Liver (tissue), 8 donors: ENCODE measurements at regions not wholly inside any gene's neighbourhood (a gene's known extent, or its start where the extent isn't known, plus 50 kb on each side); places are given as distances from the start of the nearest gene placed in this dataset.
"Not testable (repeated sequence)": the region's sequence is repeated elsewhere in the genome, so short reads cannot be mapped to it uniquely, and the experiment has no call there.

Source experiments
- DNase-seq: peaks from one replicate; pipeline ENCODE4 v3.0.0-alpha.2; 2017; ENCODE audit warnings: low spot score
- H3K27ac ChIP-seq, 2 donors: one replicate each; pipeline ENCODE4 v1.7.0; 2013; ENCODE audit warnings: inconsistent platforms in 2 of 2, low read length in 2 of 2, control low read depth in 1 of 2, low read depth in 1 of 2, mild to moderate bottlenecking in 1 of 2
- H3K27me3 ChIP-seq, 4 donors: one replicate each; pipeline versions ENCODE4 v1.6.1 to v1.7.0; 2013; ENCODE audit warnings: low read length in 3 of 4, inconsistent platforms in 1 of 4, mild to moderate bottlenecking in 1 of 4, moderate library complexity in 1 of 4; ENCODE audit not compliant: control insufficient read depth in 4 of 4, insufficient read depth in 4 of 4
- H3K36me3 ChIP-seq, 4 donors: one replicate each; pipeline versions ENCODE4 v1.6.1 to v1.7.0; 2013; ENCODE audit warnings: low read length in 3 of 4, mild to moderate bottlenecking in 3 of 4, low read depth in 1 of 4, moderate library complexity in 1 of 4; ENCODE audit not compliant: control insufficient read depth in 4 of 4, insufficient read depth in 3 of 4
- H3K4me1 ChIP-seq, 4 donors: one replicate each; pipeline versions ENCODE4 v1.6.1 to v1.7.0; 2013; ENCODE audit warnings: low read length in 3 of 4, mild to moderate bottlenecking in 3 of 4, moderate library complexity in 1 of 4; ENCODE audit not compliant: control insufficient read depth in 4 of 4, insufficient read depth in 4 of 4
- H3K4me3 ChIP-seq, 3 donors: one replicate each; pipeline versions ENCODE4 v1.6.1 to v1.7.0; 2013; ENCODE audit warnings: low read length in 3 of 3, control low read depth in 1 of 3, low read depth in 1 of 3, mild to moderate bottlenecking in 1 of 3
- H3K9ac ChIP-seq, 2 donors: one replicate each; pipeline ENCODE4 v1.7.0; 2013; ENCODE audit warnings: low read length in 2 of 2, mild to moderate bottlenecking in 2 of 2, moderate library complexity in 2 of 2, control low read depth in 1 of 2, low read depth in 1 of 2
- H3K9me3 ChIP-seq, 4 donors: one replicate each; pipeline versions ENCODE4 v1.6.1 to v1.7.0; 2013; ENCODE audit warnings: low read length in 3 of 4; ENCODE audit not compliant: control insufficient read depth in 4 of 4
- EGR1 ChIP-seq, 2 donors: IDR thresholded peaks; 2 replicates each; pipeline ENCODE4 v1.6.1; 2016 to 2018; ENCODE audit warnings: antibody characterized with exemption in 2 of 2, low read depth in 2 of 2
- FOXA1 ChIP-seq: IDR thresholded peaks from 2 replicates; pipeline ENCODE4 v1.6.1; 2016; ENCODE audit warnings: antibody characterized with exemption
- GABPA ChIP-seq, 2 donors: IDR thresholded peaks in 1 of 2; conservative IDR thresholded peaks in 1 of 2; 2 replicates each; pipeline ENCODE4 v1.6.1; 2016; ENCODE audit warnings: antibody characterized with exemption in 2 of 2, mild to moderate bottlenecking in 1 of 2, moderate library complexity in 1 of 2
- JUND ChIP-seq, 2 donors: IDR thresholded peaks; 2 replicates each; pipeline ENCODE4 v1.6.1; 2016; ENCODE audit warnings: antibody characterized with exemption in 2 of 2
- NR2F2 ChIP-seq: IDR thresholded peaks from 2 replicates; pipeline ENCODE4 v1.6.1; 2016; ENCODE audit warnings: antibody characterized with exemption
- SP1 ChIP-seq: IDR thresholded peaks from 2 replicates; pipeline ENCODE4 v1.6.1; 2018; ENCODE audit warnings: antibody characterized with exemption, mild to moderate bottlenecking
- YY1 ChIP-seq: IDR thresholded peaks from 2 replicates; pipeline ENCODE4 v1.6.1; 2016; ENCODE audit warnings: antibody characterized with exemption, mild to moderate bottlenecking
- WGBS: extraction: QIAGEN DNeasy Blood & Tissue Kit; methylation state at CpG from one replicate; pipeline ENCODE4 v1.1.7; 2013; 5-methylcytosine and 5-hydroxymethylcytosine counted together
- TF ChIP-seq, protein P1 (sequence below): IDR thresholded peaks from 2 replicates; pipeline ENCODE4 v1.6.1; 2016; ENCODE audit warnings: antibody characterized with exemption
- TF ChIP-seq, protein P2 (sequence below): IDR thresholded peaks from 2 replicates; pipeline ENCODE4 v1.6.1; 2016; ENCODE audit warnings: antibody characterized with exemption, mild to moderate bottlenecking
- TF ChIP-seq, protein P3 (sequence below): IDR thresholded peaks from 2 replicates; pipeline ENCODE4 v1.6.1; 2016; ENCODE audit warnings: antibody characterized with exemption
- TF ChIP-seq, protein P4 (sequence below): fragments of 150-350 bp; IDR thresholded peaks from 2 replicates; pipeline ENCODE4 v1.5.1; 2017; ENCODE audit warnings: improper control_type of control experiment, low read depth, low read length; ENCODE audit not compliant: missing input control
- donor health status: healthy.
- donor health status: healthy.
- donor health status: healthy.
- donor health status: healthy.
- donor health status: healthy.

DNA sequence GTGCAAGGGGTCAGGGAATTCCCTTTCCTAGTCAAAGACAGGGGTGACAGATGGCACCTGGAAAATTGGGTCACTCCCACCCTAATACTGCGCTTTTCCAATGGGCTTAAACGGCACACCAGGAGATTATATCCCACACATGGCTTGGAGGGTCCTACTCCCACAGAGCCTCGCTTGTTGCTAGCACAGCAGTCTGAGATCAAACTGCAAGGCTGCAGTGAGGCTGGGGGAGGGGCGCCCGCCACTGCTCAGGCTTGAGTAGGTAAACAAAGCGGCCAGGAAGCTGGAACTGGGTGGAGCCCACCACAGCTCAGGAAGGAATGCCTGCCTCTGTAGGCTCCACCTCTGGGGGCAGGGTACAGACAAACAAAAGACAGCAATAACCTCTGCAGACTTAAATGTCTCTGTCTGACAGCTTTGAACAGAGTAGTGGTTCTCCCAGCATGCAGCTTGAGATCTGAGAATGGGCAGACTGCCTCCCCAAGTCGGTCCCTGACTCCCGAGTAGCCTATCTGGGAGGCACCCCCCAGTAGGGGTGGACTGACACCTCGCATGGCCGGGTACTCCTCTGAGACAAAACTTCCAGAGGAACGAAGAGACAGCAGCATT is 1388.7 kb upstream of the EYS start:
- H3K4me1 ChIP-seq, H3K27me3 ChIP-seq, H3K4me3 ChIP-seq, H3K9me3 ChIP-seq, H3K9ac ChIP-seq, DNase-seq, H3K27ac ChIP-seq, H3K36me3 ChIP-seq: not testable (repeated sequence)
- WGBS: 80% methylated on average over 11 of the region's 11 CpGs

DNA sequence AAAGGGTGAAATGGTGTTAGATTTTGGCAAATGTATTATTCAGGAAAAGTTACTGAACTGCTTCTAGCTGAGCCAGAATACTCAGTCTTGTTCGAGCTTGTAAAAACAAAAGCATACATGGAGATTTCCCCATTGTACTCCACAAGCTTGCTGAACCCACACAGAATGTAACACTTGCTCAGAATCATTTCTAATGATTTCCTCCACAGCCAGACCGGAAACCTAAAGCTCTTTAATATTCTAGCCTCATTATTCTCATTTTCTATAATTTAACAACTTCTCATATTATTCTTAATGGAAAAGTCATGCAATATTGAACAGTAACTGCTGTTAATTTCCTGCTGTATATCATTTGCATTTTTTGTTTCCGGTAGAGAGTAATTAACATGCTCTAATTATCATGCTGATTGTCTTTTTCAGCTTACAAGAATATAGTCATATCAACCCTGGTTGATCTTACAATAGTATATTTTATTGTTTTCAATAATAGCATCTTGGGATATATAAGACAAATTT is 1387.5 kb upstream of the EYS start:
- 53% methylated on average over 3 of the region's 3 CpGs for WGBS

DNA sequence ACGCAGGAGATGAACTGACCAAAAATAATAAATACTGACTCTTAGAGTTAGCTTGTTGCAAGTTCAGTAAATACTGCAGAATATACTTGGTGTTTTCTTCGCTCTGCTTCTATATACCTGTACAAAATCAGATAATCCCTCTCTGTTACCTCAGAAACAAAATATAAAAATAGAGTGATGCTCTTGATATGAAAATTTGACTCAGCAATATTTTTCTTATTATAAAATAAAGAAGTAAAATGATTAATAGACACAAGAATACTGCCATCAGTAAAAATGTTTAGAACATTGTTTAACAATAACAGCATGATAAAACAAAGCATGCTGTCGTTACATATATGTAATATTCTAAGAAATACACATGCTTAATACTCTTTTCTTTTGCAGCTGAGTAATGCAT is 1366.9 kb upstream of the EYS start:
- Histone ChIP-seq H3K9me3 (no peaks in the 10 kb centered on the region), H3K27me3 (no peaks in the 10 kb centered on the region), H3K27ac (no peak overlapping the region), H3K4me1 (no peaks in the 10 kb centered on the region), H3K36me3 (no peaks in the 10 kb centered on the region), H3K4me3 (no peak overlapping the region), H3K9ac (no peak overlapping the region)
- WGBS: 71% methylated on average over 3 of the region's 3 CpGs
- DNase-seq: no peak
- TF ChIP-seq NR2F2 (no peak), EGR1 (IDR thresholded peaks at IDR 0.05; ENCODE audit: low read depth in 2 of 2) (no peak), GABPA (IDR thresholded peaks at IDR 0.05 in 1 of 2, conservative IDR thresholded peaks at IDR 0.05 in 1 of 2) (no peak)
- TF ChIP-seq, protein P1, sequence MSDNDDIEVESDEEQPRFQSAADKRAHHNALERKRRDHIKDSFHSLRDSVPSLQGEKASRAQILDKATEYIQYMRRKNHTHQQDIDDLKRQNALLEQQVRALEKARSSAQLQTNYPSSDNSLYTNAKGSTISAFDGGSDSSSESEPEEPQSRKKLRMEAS: no peak
- TF ChIP-seq, protein P2, sequence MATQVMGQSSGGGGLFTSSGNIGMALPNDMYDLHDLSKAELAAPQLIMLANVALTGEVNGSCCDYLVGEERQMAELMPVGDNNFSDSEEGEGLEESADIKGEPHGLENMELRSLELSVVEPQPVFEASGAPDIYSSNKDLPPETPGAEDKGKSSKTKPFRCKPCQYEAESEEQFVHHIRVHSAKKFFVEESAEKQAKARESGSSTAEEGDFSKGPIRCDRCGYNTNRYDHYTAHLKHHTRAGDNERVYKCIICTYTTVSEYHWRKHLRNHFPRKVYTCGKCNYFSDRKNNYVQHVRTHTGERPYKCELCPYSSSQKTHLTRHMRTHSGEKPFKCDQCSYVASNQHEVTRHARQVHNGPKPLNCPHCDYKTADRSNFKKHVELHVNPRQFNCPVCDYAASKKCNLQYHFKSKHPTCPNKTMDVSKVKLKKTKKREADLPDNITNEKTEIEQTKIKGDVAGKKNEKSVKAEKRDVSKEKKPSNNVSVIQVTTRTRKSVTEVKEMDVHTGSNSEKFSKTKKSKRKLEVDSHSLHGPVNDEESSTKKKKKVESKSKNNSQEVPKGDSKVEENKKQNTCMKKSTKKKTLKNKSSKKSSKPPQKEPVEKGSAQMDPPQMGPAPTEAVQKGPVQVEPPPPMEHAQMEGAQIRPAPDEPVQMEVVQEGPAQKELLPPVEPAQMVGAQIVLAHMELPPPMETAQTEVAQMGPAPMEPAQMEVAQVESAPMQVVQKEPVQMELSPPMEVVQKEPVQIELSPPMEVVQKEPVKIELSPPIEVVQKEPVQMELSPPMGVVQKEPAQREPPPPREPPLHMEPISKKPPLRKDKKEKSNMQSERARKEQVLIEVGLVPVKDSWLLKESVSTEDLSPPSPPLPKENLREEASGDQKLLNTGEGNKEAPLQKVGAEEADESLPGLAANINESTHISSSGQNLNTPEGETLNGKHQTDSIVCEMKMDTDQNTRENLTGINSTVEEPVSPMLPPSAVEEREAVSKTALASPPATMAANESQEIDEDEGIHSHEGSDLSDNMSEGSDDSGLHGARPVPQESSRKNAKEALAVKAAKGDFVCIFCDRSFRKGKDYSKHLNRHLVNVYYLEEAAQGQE: no peak

More for the DNA sequence above, 1387.5 kb upstream of the EYS start:
- H3K9me3 ChIP-seq: no peaks in the 10 kb centered on the region
- H3K4me3 ChIP-seq: no peak overlapping the region
- no peak overlapping the region for H3K9ac ChIP-seq
- DNase-seq: no peak
- H3K4me1 ChIP-seq: no peaks in the 10 kb centered on the region
- TF ChIP-seq, protein P2: no peak
- no peak for TF ChIP-seq YY1
- TF ChIP-seq, protein P3, sequence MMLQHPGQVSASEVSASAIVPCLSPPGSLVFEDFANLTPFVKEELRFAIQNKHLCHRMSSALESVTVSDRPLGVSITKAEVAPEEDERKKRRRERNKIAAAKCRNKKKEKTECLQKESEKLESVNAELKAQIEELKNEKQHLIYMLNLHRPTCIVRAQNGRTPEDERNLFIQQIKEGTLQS: no peak
- TF ChIP-seq FOXA1: no peak
- no peak for TF ChIP-seq SP1
- TF ChIP-seq, protein P1: no peak
- no peak for TF ChIP-seq JUND (IDR thresholded peaks at IDR 0.05)
- TF ChIP-seq, protein P4, sequence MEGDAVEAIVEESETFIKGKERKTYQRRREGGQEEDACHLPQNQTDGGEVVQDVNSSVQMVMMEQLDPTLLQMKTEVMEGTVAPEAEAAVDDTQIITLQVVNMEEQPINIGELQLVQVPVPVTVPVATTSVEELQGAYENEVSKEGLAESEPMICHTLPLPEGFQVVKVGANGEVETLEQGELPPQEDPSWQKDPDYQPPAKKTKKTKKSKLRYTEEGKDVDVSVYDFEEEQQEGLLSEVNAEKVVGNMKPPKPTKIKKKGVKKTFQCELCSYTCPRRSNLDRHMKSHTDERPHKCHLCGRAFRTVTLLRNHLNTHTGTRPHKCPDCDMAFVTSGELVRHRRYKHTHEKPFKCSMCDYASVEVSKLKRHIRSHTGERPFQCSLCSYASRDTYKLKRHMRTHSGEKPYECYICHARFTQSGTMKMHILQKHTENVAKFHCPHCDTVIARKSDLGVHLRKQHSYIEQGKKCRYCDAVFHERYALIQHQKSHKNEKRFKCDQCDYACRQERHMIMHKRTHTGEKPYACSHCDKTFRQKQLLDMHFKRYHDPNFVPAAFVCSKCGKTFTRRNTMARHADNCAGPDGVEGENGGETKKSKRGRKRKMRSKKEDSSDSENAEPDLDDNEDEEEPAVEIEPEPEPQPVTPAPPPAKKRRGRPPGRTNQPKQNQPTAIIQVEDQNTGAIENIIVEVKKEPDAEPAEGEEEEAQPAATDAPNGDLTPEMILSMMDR: no peak
- H3K27ac ChIP-seq: no peak overlapping the region
- H3K27me3 ChIP-seq: peaks cover 0 to 3% (median 0%) of the 10 kb centered on the region in 4 donors
- H3K36me3 ChIP-seq: no peaks in the 10 kb centered on the region
